GM12878 (cell line): ENCODE measurements at regions not wholly inside any gene's neighbourhood (a gene's known extent, or its start where the extent isn't known, plus 50 kb on each side); places are given as distances from the start of the nearest gene placed in this dataset.

Source experiments
- CTCF ChIP-seq, 3 experiments: IDR thresholded peaks in 2 of 3; conservative IDR thresholded peaks in 1 of 3; 2 replicates each; pipeline ENCODE4 v1.5.1; 2011; ENCODE audit warnings: low read depth in 3 of 3, low read length in 3 of 3, mild to moderate bottlenecking in 3 of 3, control low read depth in 2 of 3, moderate library complexity in 2 of 3, inconsistent platforms in 1 of 3, mixed read lengths in 1 of 3; ENCODE audit not compliant: control insufficient read depth in 2 of 3, insufficient read depth in 1 of 3; ENCODE audit errors: extremely low read depth in 1 of 3
- MXI1 ChIP-seq: fragments of 150-350 bp; IDR thresholded peaks from 2 replicates; pipeline ENCODE4 v1.6.1; 2011; ENCODE audit warnings: low read depth, mild to moderate bottlenecking, inconsistent platforms, low read length, improper control_type of control experiment
- SMC3 ChIP-seq: IDR thresholded peaks from 2 replicates; pipeline ENCODE4 v1.6.1; 2011; ENCODE audit warnings: low read length, improper control_type of control experiment, borderline replicate concordance
- YY1 ChIP-seq: IDR thresholded peaks from 2 replicates; pipeline ENCODE4 v1.6.1; 2011; ENCODE audit warnings: low read depth, mild to moderate bottlenecking, low read length
- ZZZ3 ChIP-seq: IDR thresholded peaks from 2 replicates; pipeline ENCODE4 v1.6.1; 2011; ENCODE audit warnings: low read depth; ENCODE audit not compliant: control insufficient read depth, insufficient read length
- TF ChIP-seq, protein P1 (sequence below): IDR thresholded peaks from 2 replicates; pipeline ENCODE4 v1.6.1; 2012; ENCODE audit warnings: low read depth, low read length, improper control_type of control experiment

- TF ChIP-seq ZZZ3 (no peak), SMC3 (no peak), YY1 (no peak), CTCF (IDR thresholded peaks at IDR 0.05 in 2 of 3, conservative IDR thresholded peaks at IDR 0.05 in 1 of 3; ENCODE audit: control insufficient read depth in 2 of 3, extremely low read depth in 1 of 3, insufficient read depth in 1 of 3, low read depth in 3 of 3, low read length in 3 of 3) (no peak), MXI1 (no peak)
- TF ChIP-seq, protein P1, sequence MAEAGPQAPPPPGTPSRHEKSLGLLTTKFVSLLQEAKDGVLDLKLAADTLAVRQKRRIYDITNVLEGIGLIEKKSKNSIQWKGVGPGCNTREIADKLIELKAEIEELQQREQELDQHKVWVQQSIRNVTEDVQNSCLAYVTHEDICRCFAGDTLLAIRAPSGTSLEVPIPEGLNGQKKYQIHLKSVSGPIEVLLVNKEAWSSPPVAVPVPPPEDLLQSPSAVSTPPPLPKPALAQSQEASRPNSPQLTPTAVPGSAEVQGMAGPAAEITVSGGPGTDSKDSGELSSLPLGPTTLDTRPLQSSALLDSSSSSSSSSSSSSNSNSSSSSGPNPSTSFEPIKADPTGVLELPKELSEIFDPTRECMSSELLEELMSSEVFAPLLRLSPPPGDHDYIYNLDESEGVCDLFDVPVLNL: no peak
Measured at GRCh38 chr12:96101806-96102205, 66.4 kb upstream of the LTA4H start.
